GM23338 (cell line): ENCODE measurements at regions not wholly inside any gene's neighbourhood (a gene's known extent, or its start where the extent isn't known, plus 50 kb on each side); places are given as distances from the start of the nearest gene placed in this dataset.

Experiments used
- ATAC-seq: fragments of 200-7000 bp; cut with Tn5 transposase; 3 replicates; pipeline ENCODE4 v1.9.1; 2020
- DNase-seq: peaks from one replicate; pipeline ENCODE4 v3.0.0-alpha.2; 2015; ENCODE audit warnings: low spot score
- H2AFZ ChIP-seq: fragments of 200-600 bp; sonication (generic); 2 replicates; pipeline ENCODE4 v1.8.0; 2016; ENCODE audit warnings: antibody characterized with exemption, mild to moderate bottlenecking, moderate library complexity
- H3F3A ChIP-seq: fragments of 200-600 bp; sonication (generic); replicated peaks from 2 replicates; pipeline ENCODE4 v1.8.0; 2017; ENCODE audit warnings: antibody characterized with exemption, mixed run types, low read depth
- H3K27ac ChIP-seq: fragments of 200-600 bp; sonication (generic); 2 replicates; pipeline ENCODE4 v1.6.1; 2016; ENCODE audit warnings: low read depth
- H3K27me3 ChIP-seq: fragments of 200-600 bp; sonication (generic); 2 replicates; pipeline ENCODE4 v1.8.0; 2016; ENCODE audit warnings: mild to moderate bottlenecking, mixed run types, moderate library complexity; ENCODE audit not compliant: insufficient read depth
- H3K36me3 ChIP-seq: fragments of 200-600 bp; sonication (generic); 2 replicates; pipeline ENCODE4 v1.8.0; 2016; ENCODE audit warnings: mild to moderate bottlenecking; ENCODE audit not compliant: insufficient read depth
- H3K4me1 ChIP-seq: fragments of 200-600 bp; sonication (generic); 2 replicates; pipeline ENCODE4 v1.8.0; 2016; ENCODE audit warnings: mild to moderate bottlenecking, moderate library complexity; ENCODE audit not compliant: insufficient read depth
- H3K4me2 ChIP-seq: fragments of 200-600 bp; sonication (generic); 2 replicates; pipeline ENCODE4 v1.7.1; 2017; ENCODE audit warnings: mixed run types
- H3K4me3 ChIP-seq: fragments of 200-600 bp; sonication (generic); 2 replicates; pipeline ENCODE4 v1.6.1; 2016; ENCODE audit warnings: mixed run types
- H3K79me2 ChIP-seq: fragments of 200-600 bp; sonication (generic); replicated peaks from 2 replicates; pipeline ENCODE4 v1.8.0; 2017; ENCODE audit warnings: mild to moderate bottlenecking; ENCODE audit not compliant: insufficient read depth
- H3K9me2 ChIP-seq: fragments of 200-600 bp; sonication (generic); 2 replicates; pipeline ENCODE4 v1.8.0; 2017; ENCODE audit not compliant: insufficient read depth
- H4K20me1 ChIP-seq: fragments of 200-600 bp; sonication (generic); replicated peaks from 2 replicates; pipeline ENCODE4 v1.8.0; 2017; ENCODE audit warnings: mild to moderate bottlenecking; ENCODE audit not compliant: insufficient read depth
- H3K27ac Mint-ChIP-seq: 2 replicates; pipeline ENCODE4 v1.8.0; 2020; ENCODE audit warnings: inconsistent platforms, mild to moderate bottlenecking, moderate library complexity, mixed read lengths
- H3K27me3 Mint-ChIP-seq: 3 replicates; pipeline ENCODE4 v1.8.0; 2022; ENCODE audit warnings: low read depth, mild to moderate bottlenecking, moderate library complexity, mixed read lengths, inconsistent platforms; ENCODE audit not compliant: insufficient read depth, poor library complexity
- H3K36me3 Mint-ChIP-seq: 3 replicates; pipeline ENCODE4 v1.8.0; 2021; ENCODE audit warnings: low read depth, mild to moderate bottlenecking, inconsistent platforms, moderate library complexity, mixed read lengths
- H3K4me1 Mint-ChIP-seq: 3 replicates; pipeline ENCODE4 v1.8.0; 2020; ENCODE audit warnings: mild to moderate bottlenecking, inconsistent platforms, mixed read lengths
- H3K4me3 Mint-ChIP-seq: 3 replicates; pipeline ENCODE4 v1.8.0; 2021; ENCODE audit warnings: moderate library complexity, mild to moderate bottlenecking, inconsistent platforms, mixed read lengths
- H3K9me3 Mint-ChIP-seq: 3 replicates; pipeline ENCODE4 v1.8.0; 2020; ENCODE audit warnings: moderate library complexity, mild to moderate bottlenecking, inconsistent platforms, mixed read lengths
- CREB1 ChIP-seq: fragments of 250-450 bp; sonication (Bioruptor Pico); IDR thresholded peaks from 2 replicates; pipeline ENCODE4 v1.5.0; 2020; ENCODE audit warnings: low read depth, mild to moderate bottlenecking, moderate library complexity
- CTCF ChIP-seq, 2 experiments: fragments of 200-600 bp in 1 of 2; sonication (generic) in 1 of 2; conservative IDR thresholded peaks; 2 replicates each; pipeline versions ENCODE4 v1.5.1 to v1.6.1; 2016 to 2017; ENCODE audit warnings: antibody characterized with exemption in 2 of 2, low read depth in 2 of 2, mild to moderate bottlenecking in 2 of 2, moderate library complexity in 1 of 2
- ETS1 ChIP-seq: IDR thresholded peaks from 2 replicates; pipeline ENCODE4 v1.6.1; 2016; ENCODE audit warnings: antibody characterized with exemption
- EZH2 ChIP-seq: fragments of 200-600 bp; sonication (generic); IDR thresholded peaks from one replicate; pipeline ENCODE4 v1.8.0; 2017; ENCODE audit warnings: antibody characterized with exemption, mild to moderate bottlenecking, low read depth; ENCODE audit not compliant: unreplicated experiment
- EZH2phosphoT487 ChIP-seq: fragments of 200-600 bp; sonication (generic); IDR thresholded peaks from one replicate; pipeline ENCODE4 v1.8.1; 2018; ENCODE audit warnings: antibody characterized with exemption; ENCODE audit not compliant: unreplicated experiment
- NANOG ChIP-seq: IDR thresholded peaks from 2 replicates; pipeline ENCODE4 v1.6.1; 2016; ENCODE audit warnings: antibody characterized with exemption, borderline replicate concordance
- POLR2AphosphoS5 ChIP-seq: IDR thresholded peaks from 2 replicates; pipeline ENCODE4 v1.6.1; 2016; ENCODE audit warnings: antibody characterized with exemption, low read depth
- STAT1 ChIP-seq: IDR thresholded peaks from one replicate; pipeline ENCODE4 v1.6.1; 2016; ENCODE audit warnings: antibody characterized with exemption; ENCODE audit not compliant: unreplicated experiment
- ZNF114 ChIP-seq: fragments of 250-450 bp; sonication (Bioruptor Pico); IDR thresholded peaks from 2 replicates; pipeline ENCODE4 v1.5.0; 2020; ENCODE audit warnings: mild to moderate bottlenecking, moderate library complexity
- ZNF331 ChIP-seq: fragments of 250-450 bp; sonication (Bioruptor Pico); IDR thresholded peaks from 2 replicates; pipeline ENCODE4 v1.5.0; 2020; ENCODE audit warnings: low read depth, mild to moderate bottlenecking, moderate library complexity

GRCh38 chr4:174061026-174061425 lies 222.4 kb downstream of the FBXO8 start:
- H3K27me3 Mint-ChIP-seq, result no peaks in the 10 kb centered on the region
- no peak overlapping the region for H3K27ac ChIP-seq
- no peak overlapping the region for H3K27ac Mint-ChIP-seq
- no peaks in the 10 kb centered on the region for H3K36me3 ChIP-seq
- H3K27me3 ChIP-seq, result no peaks in the 10 kb centered on the region
- peaks cover 3% of the 10 kb centered on the region; the same call in 2 of the 3 replicates for H3K9me3 Mint-ChIP-seq
- no peak for TF ChIP-seq CTCF (conservative IDR thresholded peaks at IDR 0.05; ENCODE audit: low read depth in 2 of 2)
- no peak for TF ChIP-seq NANOG
- TF ChIP-seq STAT1, result no peak
- no peak for TF ChIP-seq POLR2AphosphoS5
- no peak for TF ChIP-seq CREB1
- TF ChIP-seq EZH2, result no peak
- no peak for TF ChIP-seq EZH2phosphoT487
- no peak for TF ChIP-seq ETS1
- no peak for TF ChIP-seq ZNF114 (CRISPR knock-in tag)
- H3F3A ChIP-seq, result no peaks in the 10 kb centered on the region
- H3K9me2 ChIP-seq, result peaks cover 4% of the 10 kb centered on the region; the same call in 1 of the 2 replicates
- H3K4me3 Mint-ChIP-seq, result no peak overlapping the region
- ATAC-seq, result no peak
- H3K79me2 ChIP-seq, result no peaks in the 10 kb centered on the region
- no peaks in the 10 kb centered on the region for H3K4me1 Mint-ChIP-seq
- no peak for DNase-seq
- no peaks in the 10 kb centered on the region; the same call in 1 of the 2 replicates for H4K20me1 ChIP-seq
- no peak overlapping the region for H3K4me3 ChIP-seq
- H3K36me3 Mint-ChIP-seq, result no peaks in the 10 kb centered on the region
- no peaks in the 10 kb centered on the region for H3K4me1 ChIP-seq
- H2AFZ ChIP-seq, result no peak overlapping the region
- H3K4me2 ChIP-seq, result no peak overlapping the region

GRCh38 chr4:174058846-174059245 lies 224.6 kb downstream of the FBXO8 start:
- DNase-seq (no peak), ATAC-seq (no peak)
- Histone ChIP-seq H3K27me3 (no peaks in the 10 kb centered on the region), H3K4me1 (no peaks in the 10 kb centered on the region), H3K79me2 (no peaks in the 10 kb centered on the region), H3K4me3 (no peak overlapping the region), H3F3A (no peaks in the 10 kb centered on the region), H3K36me3 (no peaks in the 10 kb centered on the region), H3K27ac (no peak overlapping the region), H3K4me2 (no peak overlapping the region), H2AFZ (no peak overlapping the region), H4K20me1 (no peaks in the 10 kb centered on the region; the same call in 1 of the 2 replicates), H3K9me2 (peaks cover 4% of the 10 kb centered on the region; the same call in 1 of the 2 replicates)
- Mint-ChIP-seq H3K27me3 (no peaks in the 10 kb centered on the region), H3K27ac (no peak overlapping the region), H3K4me3 (no peak overlapping the region), H3K9me3 (peaks cover 3% of the 10 kb centered on the region; the same call in 2 of the 3 replicates), H3K4me1 (no peaks in the 10 kb centered on the region), H3K36me3 (no peaks in the 10 kb centered on the region)
- no peak for TF ChIP-seq EZH2phosphoT487
- TF ChIP-seq NANOG, result no peak
- no peak for TF ChIP-seq ZNF331 (CRISPR knock-in tag)
- no peak for TF ChIP-seq EZH2
- no peak for TF ChIP-seq ETS1
- TF ChIP-seq CTCF (conservative IDR thresholded peaks at IDR 0.05; ENCODE audit: low read depth in 2 of 2), result no peak
